Fibroblast of the aortic adventitia (primary cell): ENCODE measurements at regions not wholly inside any gene's neighbourhood (a gene's known extent, or its start where the extent isn't known, plus 50 kb on each side); places are given as distances from the start of the nearest gene placed in this dataset.
A peak's percentile ranks its signal among the peaks of the same experiment; 100 is the strongest.

Source experiments
- DNase-seq: peaks from one replicate; pipeline ENCODE4 v3.0.0-alpha.2; 2010; ENCODE audit warnings: low read depth
- H3K4me3 ChIP-seq: 2 replicates; pipeline ENCODE4 v1.5.1; 2011; ENCODE audit warnings: low read depth, mild to moderate bottlenecking, control low read depth, low read length, moderate library complexity
- CTCF ChIP-seq: IDR thresholded peaks from 2 replicates; pipeline ENCODE4 v1.5.1; 2011; ENCODE audit warnings: mild to moderate bottlenecking, low read length, control low read depth, inconsistent platforms; ENCODE audit not compliant: insufficient read depth

- DNase-seq, result peak; percentile 51
- no peak for TF ChIP-seq CTCF
- no peak overlapping the region for H3K4me3 ChIP-seq
Observed at GRCh38 chr15:29322415-29322814, 52.8 kb upstream of the NSMCE3 start.

DNA sequence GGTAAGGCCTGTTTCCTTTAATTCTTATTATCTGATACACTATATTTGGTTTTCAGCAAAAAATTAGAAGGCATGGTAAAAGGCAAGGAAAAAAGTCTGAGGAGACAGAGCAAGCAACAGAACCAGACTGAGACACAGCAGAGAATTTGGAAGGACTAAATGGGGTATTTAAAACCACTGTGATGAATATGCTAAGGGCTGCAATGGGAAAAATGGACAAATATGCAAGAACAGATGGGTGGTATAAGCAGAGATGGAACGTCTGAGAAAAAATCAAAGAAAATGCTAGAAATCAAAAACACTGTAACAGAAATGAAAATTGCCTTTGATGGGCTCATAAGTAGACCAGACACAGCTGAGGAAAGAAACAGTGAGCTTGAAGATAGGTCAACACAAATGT is 50.8 kb upstream of the NSMCE3 start:
- no peak for DNase-seq
- no peak overlapping the region for H3K4me3 ChIP-seq
- TF ChIP-seq CTCF, result no peak

- no peak for DNase-seq
- no peak for TF ChIP-seq CTCF
- H3K4me3 ChIP-seq, result no peak overlapping the region
Observed at GRCh38 chr15:29319823-29320222, 50.2 kb upstream of the NSMCE3 start.
